Osteoblast (primary cell): ENCODE measurements at regions not wholly inside any gene's neighbourhood (a gene's known extent, or its start where the extent isn't known, plus 50 kb on each side); places are given as distances from the start of the nearest gene placed in this dataset. TPM values are rescaled to one million over a fixed set of nuclear protein-coding genes. Genes with fewer than 3 reads are reported as not detected.

ENCODE experiments used
- DNase-seq: peaks from one replicate; pipeline ENCODE4 v3.0.0; 2011; ENCODE audit warnings: low spot score, mixed read lengths; ENCODE audit not compliant: insufficient read length; ENCODE audit errors: missing footprints
- H2AFZ ChIP-seq: 2 replicates; pipeline ENCODE4 v1.6.0; 2011; ENCODE audit warnings: mild to moderate bottlenecking, low read length
- H3K27ac ChIP-seq: 2 replicates; pipeline ENCODE4 v1.5.1; 2011; ENCODE audit warnings: mild to moderate bottlenecking, low read depth, low read length, moderate library complexity
- H3K27me3 ChIP-seq: 2 replicates; pipeline ENCODE4 v1.6.0; 2012; ENCODE audit warnings: mild to moderate bottlenecking, control low read depth, inconsistent platforms, low read length, moderate library complexity; ENCODE audit not compliant: insufficient read depth
- H3K36me3 ChIP-seq: 2 replicates; pipeline ENCODE4 v1.5.1; 2011; ENCODE audit warnings: mild to moderate bottlenecking, low read length, control low read depth, moderate library complexity; ENCODE audit not compliant: insufficient read depth
- H3K4me1 ChIP-seq: 2 replicates; pipeline ENCODE4 v1.5.1; 2011; ENCODE audit warnings: mild to moderate bottlenecking, low read length, control low read depth, moderate library complexity; ENCODE audit not compliant: insufficient read depth
- H3K4me2 ChIP-seq: 2 replicates; pipeline ENCODE4 v1.6.0; 2011; ENCODE audit warnings: mild to moderate bottlenecking, low read length; ENCODE audit not compliant: insufficient read depth
- H3K4me3 ChIP-seq: fragments of 200-600 bp; sonication (generic); 3 replicates; pipeline ENCODE4 v1.5.1; 2012; ENCODE audit warnings: mild to moderate bottlenecking, low read length, inconsistent platforms; ENCODE audit not compliant: insufficient read depth
- H3K79me2 ChIP-seq: 2 replicates; pipeline ENCODE4 v1.6.0; 2012; ENCODE audit warnings: mild to moderate bottlenecking, low read length, control low read depth, inconsistent platforms; ENCODE audit not compliant: insufficient read depth
- H3K9me3 ChIP-seq: 2 replicates; pipeline ENCODE4 v1.5.1; 2011; ENCODE audit warnings: low read depth, low read length, control low read depth
- H4K20me1 ChIP-seq: 2 replicates; pipeline ENCODE4 v1.6.0; 2012; ENCODE audit warnings: mild to moderate bottlenecking, low read length, control low read depth; ENCODE audit not compliant: insufficient read depth
- small RNA-seq: library from RNA; depleted of rRNA; stranded (forward); fragments of <200 nt; gene quantifications from one replicate; pipeline ENCODE3, GENCODE V24; 2012
- TF ChIP-seq, protein P1 (sequence below): IDR thresholded peaks from 2 replicates; pipeline ENCODE4 v1.5.1; 2011; ENCODE audit warnings: mild to moderate bottlenecking, low read depth, low read length, moderate library complexity; ENCODE audit errors: extremely low read depth

GRCh38 chr2:181407171-181407570, 50.0 kb upstream of the ITGA4 start:
- no peak for DNase-seq
- Histone ChIP-seq H3K4me3 (no peak overlapping the region), H2AFZ (no peak overlapping the region), H3K36me3 (no peaks in the 10 kb centered on the region), H3K9me3 (no peaks in the 10 kb centered on the region), H4K20me1 (no peaks in the 10 kb centered on the region), H3K4me1 (no peaks in the 10 kb centered on the region), H3K4me2 (no peak overlapping the region), H3K27ac (no peak overlapping the region), H3K79me2 (no peaks in the 10 kb centered on the region), H3K27me3 (peaks cover 3% of the 10 kb centered on the region)
- TF ChIP-seq, protein P1, sequence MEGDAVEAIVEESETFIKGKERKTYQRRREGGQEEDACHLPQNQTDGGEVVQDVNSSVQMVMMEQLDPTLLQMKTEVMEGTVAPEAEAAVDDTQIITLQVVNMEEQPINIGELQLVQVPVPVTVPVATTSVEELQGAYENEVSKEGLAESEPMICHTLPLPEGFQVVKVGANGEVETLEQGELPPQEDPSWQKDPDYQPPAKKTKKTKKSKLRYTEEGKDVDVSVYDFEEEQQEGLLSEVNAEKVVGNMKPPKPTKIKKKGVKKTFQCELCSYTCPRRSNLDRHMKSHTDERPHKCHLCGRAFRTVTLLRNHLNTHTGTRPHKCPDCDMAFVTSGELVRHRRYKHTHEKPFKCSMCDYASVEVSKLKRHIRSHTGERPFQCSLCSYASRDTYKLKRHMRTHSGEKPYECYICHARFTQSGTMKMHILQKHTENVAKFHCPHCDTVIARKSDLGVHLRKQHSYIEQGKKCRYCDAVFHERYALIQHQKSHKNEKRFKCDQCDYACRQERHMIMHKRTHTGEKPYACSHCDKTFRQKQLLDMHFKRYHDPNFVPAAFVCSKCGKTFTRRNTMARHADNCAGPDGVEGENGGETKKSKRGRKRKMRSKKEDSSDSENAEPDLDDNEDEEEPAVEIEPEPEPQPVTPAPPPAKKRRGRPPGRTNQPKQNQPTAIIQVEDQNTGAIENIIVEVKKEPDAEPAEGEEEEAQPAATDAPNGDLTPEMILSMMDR: no peak

Small RNA genes lying in the stretch of these regions (small RNA-seq; reads per million reads assigned to genes)
- gene MIR4437: not detected
